Endothelial cell of umbilical vein (primary cell): ENCODE measurements at regions not wholly inside any gene's neighbourhood (a gene's known extent, or its start where the extent isn't known, plus 50 kb on each side); places are given as distances from the start of the nearest gene placed in this dataset.

Experiments
- BruUV-seq: library from RNA; stranded (reverse); fragments of 400-500 nt; replicated peaks from 2 replicates; lab custom pipeline; 2021; lab: Mats Ljungman, UMichigan
- CTCF ChIA-PET: fragments of 300-600, 350-600 bp; sonication (Branson Sonifier 250); formaldehyde crosslinking; loops from one replicate; lab custom pipeline; 2021; ENCODE audit warnings: antibody characterized with exemption, inconsistent platforms; lab: Charles Lee
- POLR2A ChIA-PET: fragments of 300-600, 350-600 bp; sonication (Branson Sonifier 250); formaldehyde crosslinking; loops from one replicate; lab custom pipeline; 2021; ENCODE audit warnings: antibody characterized with exemption, inconsistent platforms; lab: Charles Lee
- DNase-seq: peaks from one replicate; pipeline ENCODE4 v3.0.0-alpha.2; 2011; ENCODE audit warnings: low read depth, low spot score
- FAIRE-seq: peaks from 2 replicates; lab custom pipeline; 2011; peaks lifted over from hg19 to GRCh38; lab: Jason Lieb, UNC
- H2AFZ ChIP-seq: 2 replicates; pipeline ENCODE4 v1.6.0; 2012; ENCODE audit warnings: low read depth, low read length, control low read depth, inconsistent platforms
- H3K27ac ChIP-seq: 2 replicates; pipeline ENCODE4 v1.5.1; 2011; ENCODE audit warnings: low read depth, mild to moderate bottlenecking, control low read depth, low read length, moderate library complexity; ENCODE audit not compliant: insufficient read depth
- H3K27me3 ChIP-seq, 2 experiments: 2 replicates each; pipeline versions ENCODE4 v1.6.0 to v1.6.1; 2011; ENCODE audit warnings: low read length in 2 of 2, mixed read lengths in 1 of 2; ENCODE audit not compliant: control insufficient read depth in 2 of 2, insufficient read depth in 2 of 2
- H3K36me3 ChIP-seq, 2 experiments: 2 replicates in 1 of 2; 3 replicates in 1 of 2; pipeline ENCODE4 v1.5.1; 2011; ENCODE audit warnings: low read length in 2 of 2, mild to moderate bottlenecking in 1 of 2, moderate library complexity in 1 of 2; ENCODE audit not compliant: control insufficient read depth in 2 of 2, insufficient read depth in 2 of 2; ENCODE audit errors: extremely low read depth in 1 of 2
- H3K4me1 ChIP-seq: 3 replicates; pipeline ENCODE4 v1.5.1; 2011; ENCODE audit warnings: mild to moderate bottlenecking, low read length; ENCODE audit not compliant: control insufficient read depth, insufficient read depth; ENCODE audit errors: extremely low read depth
- H3K4me2 ChIP-seq: 2 replicates; pipeline ENCODE4 v1.6.1; 2011; ENCODE audit warnings: low read length, control low read depth, mixed read lengths; ENCODE audit not compliant: insufficient read depth
- H3K4me3 ChIP-seq, 3 experiments: fragments of 200-600 bp in 1 of 3; sonication (generic), shearing (Covaris generic) in 1 of 3; replicated peaks in 1 of 3; 2 replicates each; pipeline ENCODE4 v1.5.1; 2011 to 2016; ENCODE audit warnings: control low read depth in 3 of 3, low read length in 3 of 3, mild to moderate bottlenecking in 2 of 3, inconsistent platforms in 1 of 3, low read depth in 1 of 3, moderate library complexity in 1 of 3; ENCODE audit not compliant: insufficient read depth in 1 of 3
- H3K79me2 ChIP-seq: 2 replicates; pipeline ENCODE4 v1.6.0; 2012; ENCODE audit warnings: low read length, inconsistent platforms; ENCODE audit not compliant: control insufficient read depth, insufficient read depth
- H3K9ac ChIP-seq: replicated peaks from 2 replicates; pipeline ENCODE3; 2011; ENCODE audit warnings: low read length, control low read depth; ENCODE audit not compliant: insufficient read depth; ENCODE audit errors: extremely low read depth
- H3K9me1 ChIP-seq: replicated peaks from 3 replicates; pipeline ENCODE4 v1.6.0; 2011; ENCODE audit warnings: mild to moderate bottlenecking, low read length; ENCODE audit not compliant: control insufficient read depth, insufficient read depth; ENCODE audit errors: extremely low read depth
- H3K9me3 ChIP-seq: replicated peaks from 2 replicates; pipeline ENCODE4 v1.5.1; 2012; ENCODE audit warnings: low read length, inconsistent platforms; ENCODE audit not compliant: control insufficient read depth, insufficient read depth
- H4K20me1 ChIP-seq: replicated peaks from 2 replicates; pipeline ENCODE3; 2011; ENCODE audit warnings: mild to moderate bottlenecking, low read length; ENCODE audit not compliant: control insufficient read depth, insufficient read depth; ENCODE audit errors: extremely low read depth
- EZH2 ChIP-seq: IDR thresholded peaks from 2 replicates; pipeline ENCODE4 v1.6.1; 2012; ENCODE audit warnings: borderline replicate concordance, low read depth, mild to moderate bottlenecking, moderate library complexity, low read length, inconsistent platforms; ENCODE audit not compliant: severe bottlenecking
- FOS ChIP-seq: IDR thresholded peaks from 2 replicates; pipeline ENCODE4 v1.6.1; 2011; ENCODE audit warnings: mild to moderate bottlenecking, low read length, moderate library complexity, borderline replicate concordance; ENCODE audit not compliant: insufficient read depth
- GATA2 ChIP-seq: IDR thresholded peaks from 2 replicates; pipeline ENCODE4 v1.7.0; 2011; ENCODE audit warnings: low read depth, mild to moderate bottlenecking, moderate library complexity, mixed read lengths, low read length; ENCODE audit not compliant: insufficient read length, insufficient read depth
- JUN ChIP-seq: IDR thresholded peaks from 2 replicates; pipeline ENCODE4 v1.6.1; 2011; ENCODE audit warnings: borderline replicate concordance, low read depth; ENCODE audit not compliant: insufficient read length, insufficient read depth
- MYC ChIP-seq: IDR thresholded peaks from one replicate; pipeline ENCODE4 v1.6.1; 2011; ENCODE audit warnings: mild to moderate bottlenecking, low read depth, low read length
- POLR2A ChIP-seq: IDR thresholded peaks from 2 replicates; pipeline ENCODE4 v1.6.1; 2012; ENCODE audit warnings: low read depth, mild to moderate bottlenecking, control low read depth, low read length
- POLR2AphosphoS5 ChIP-seq: IDR thresholded peaks from 2 replicates; pipeline ENCODE4 v1.6.1; 2012; ENCODE audit warnings: low read depth, mild to moderate bottlenecking, control low read depth, low read length, moderate library complexity; ENCODE audit not compliant: insufficient read depth
- dilution Hi-C: fragments of 300-500 bp; cut with MboI; formaldehyde crosslinking; loops from one replicate; pipeline ENCODE4 v1.15.0; 2019; ENCODE audit warnings: low sequenced_read_pairs; ENCODE audit not compliant: extremely low pct_ligation_motif_present
- intact Hi-C: fragments of 100-400 bp; cut with micrococcal nuclease; formaldehyde crosslinking; loops from one replicate; pipeline ENCODE4 v1.10.0; 2022
- TF ChIP-seq, protein P1 (sequence below), 2 donors: IDR thresholded peaks; 1 replicate in 1 of 2; 2 replicates in 1 of 2; pipeline ENCODE4 v1.5.1; 2011; ENCODE audit warnings: low read length in 2 of 2, mild to moderate bottlenecking in 2 of 2, moderate library complexity in 2 of 2, control low read depth in 1 of 2, inconsistent platforms in 1 of 2, low read depth in 1 of 2; ENCODE audit not compliant: insufficient read depth in 1 of 2; ENCODE audit errors: extremely low read depth in 1 of 2
- TF ChIP-seq, protein P2 (sequence below): IDR thresholded peaks from 2 replicates; pipeline ENCODE4 v1.6.1; 2011; ENCODE audit not compliant: insufficient read depth, insufficient read length

DNA sequence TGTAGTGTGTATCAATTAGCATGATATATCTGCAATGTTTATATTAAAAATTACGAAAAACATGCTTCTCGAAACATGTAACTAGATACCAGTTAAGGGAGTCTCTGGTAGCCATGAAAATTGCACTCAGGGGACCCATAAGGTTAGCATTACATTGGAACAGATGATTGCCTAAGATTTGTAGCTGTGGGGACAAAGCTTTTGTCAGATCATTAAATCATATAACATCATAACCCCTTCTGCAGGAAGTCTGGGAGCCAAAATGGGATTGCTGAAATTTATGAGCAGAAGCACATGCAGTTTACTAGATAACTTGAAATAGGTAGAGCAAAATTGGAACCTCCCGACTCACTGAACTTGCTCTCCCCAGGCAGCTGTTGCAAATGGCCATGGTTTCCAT lies 235.0 kb upstream of the IGFBP3 start:
- CTCF ChIA-PET: no interaction called here
- Histone ChIP-seq H4K20me1 (no peaks in the 10 kb centered on the region), H3K27ac (no peak overlapping the region), H2AFZ (no peak overlapping the region), H3K36me3 (no peaks in the 10 kb centered on the region), H3K4me1 (no peaks in the 10 kb centered on the region), H3K9me1 (no peaks in the 10 kb centered on the region), H3K9ac (no peak overlapping the region), H3K79me2 (no peaks in the 10 kb centered on the region), H3K27me3 (no peaks in the 10 kb centered on the region), H3K4me3 (no peak overlapping the region), H3K9me3 (no peaks in the 10 kb centered on the region), H3K4me2 (no peak overlapping the region)
- FAIRE-seq (no peak), DNase-seq (no peak)
- TF ChIP-seq POLR2A: no peak
- no peak for TF ChIP-seq MYC
- no peak for TF ChIP-seq POLR2AphosphoS5
- no peak for TF ChIP-seq EZH2
- no peak for TF ChIP-seq JUN
- TF ChIP-seq, protein P1, sequence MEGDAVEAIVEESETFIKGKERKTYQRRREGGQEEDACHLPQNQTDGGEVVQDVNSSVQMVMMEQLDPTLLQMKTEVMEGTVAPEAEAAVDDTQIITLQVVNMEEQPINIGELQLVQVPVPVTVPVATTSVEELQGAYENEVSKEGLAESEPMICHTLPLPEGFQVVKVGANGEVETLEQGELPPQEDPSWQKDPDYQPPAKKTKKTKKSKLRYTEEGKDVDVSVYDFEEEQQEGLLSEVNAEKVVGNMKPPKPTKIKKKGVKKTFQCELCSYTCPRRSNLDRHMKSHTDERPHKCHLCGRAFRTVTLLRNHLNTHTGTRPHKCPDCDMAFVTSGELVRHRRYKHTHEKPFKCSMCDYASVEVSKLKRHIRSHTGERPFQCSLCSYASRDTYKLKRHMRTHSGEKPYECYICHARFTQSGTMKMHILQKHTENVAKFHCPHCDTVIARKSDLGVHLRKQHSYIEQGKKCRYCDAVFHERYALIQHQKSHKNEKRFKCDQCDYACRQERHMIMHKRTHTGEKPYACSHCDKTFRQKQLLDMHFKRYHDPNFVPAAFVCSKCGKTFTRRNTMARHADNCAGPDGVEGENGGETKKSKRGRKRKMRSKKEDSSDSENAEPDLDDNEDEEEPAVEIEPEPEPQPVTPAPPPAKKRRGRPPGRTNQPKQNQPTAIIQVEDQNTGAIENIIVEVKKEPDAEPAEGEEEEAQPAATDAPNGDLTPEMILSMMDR (IDR thresholded peaks at IDR 0.05; ENCODE audit: extremely low read depth in 1 of 2, insufficient read depth in 1 of 2, low read depth in 1 of 2, low read length in 2 of 2): no peak
- TF ChIP-seq FOS: no peak
- TF ChIP-seq, protein P2, sequence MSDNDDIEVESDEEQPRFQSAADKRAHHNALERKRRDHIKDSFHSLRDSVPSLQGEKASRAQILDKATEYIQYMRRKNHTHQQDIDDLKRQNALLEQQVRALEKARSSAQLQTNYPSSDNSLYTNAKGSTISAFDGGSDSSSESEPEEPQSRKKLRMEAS: no peak
- no peak for TF ChIP-seq GATA2
- POLR2A ChIA-PET: no interaction called here
- dilution Hi-C loops: no loop called here
- intact Hi-C loops: no loop called here
- BruUV-seq: no TSS peak
